ENCODE measurements at regions not wholly inside any gene's neighbourhood (a gene's known extent, or its start where the extent isn't known, plus 50 kb on each side); places are given as distances from the start of the nearest gene placed in this dataset.
"Not testable (repeated sequence)": the region's sequence is repeated elsewhere in the genome, so short reads cannot be mapped to it uniquely, and the experiment has no call there.

DNA sequence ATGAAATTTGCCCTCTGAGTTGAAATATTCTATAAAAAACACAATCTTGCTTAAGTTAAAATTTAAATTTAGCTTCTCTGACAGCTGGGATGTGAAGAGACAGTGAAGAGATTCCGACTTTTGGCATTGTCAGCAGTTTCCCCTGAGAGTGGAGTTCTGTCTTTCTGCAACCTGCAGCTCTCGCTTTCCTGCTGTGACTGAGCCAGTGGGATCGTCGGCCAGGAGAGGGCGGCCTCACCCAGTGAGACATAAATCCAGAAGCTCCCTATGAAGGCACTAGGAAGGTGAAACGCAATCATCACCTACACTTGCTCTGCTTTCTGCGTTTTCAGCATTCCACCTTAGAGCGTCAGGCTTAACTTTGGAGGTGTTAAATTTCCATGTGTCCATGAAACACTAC lies 75.4 kb upstream of the HNMT start:
- no peak for DNase-seq

DNA sequence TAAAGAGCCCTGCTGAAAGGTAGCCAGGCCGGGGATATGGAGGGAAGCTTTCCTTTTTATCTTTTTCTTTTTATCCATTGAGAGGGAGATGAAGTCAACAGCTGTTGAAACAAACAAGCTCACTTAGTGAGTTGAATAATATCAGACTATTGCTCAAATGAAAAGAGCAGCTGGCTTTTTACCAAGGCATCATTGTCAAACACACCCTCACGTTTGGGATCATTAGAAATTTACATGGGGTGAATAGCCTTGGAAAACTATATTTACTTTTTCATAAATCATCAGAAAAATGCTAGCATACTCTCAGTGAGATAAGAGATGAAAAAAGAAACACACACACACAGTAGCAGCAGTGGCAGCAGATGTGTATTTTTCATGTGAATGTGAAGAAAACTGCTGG lies 71.5 kb upstream of the HNMT start:
- DNase-seq, result no peak

DNA sequence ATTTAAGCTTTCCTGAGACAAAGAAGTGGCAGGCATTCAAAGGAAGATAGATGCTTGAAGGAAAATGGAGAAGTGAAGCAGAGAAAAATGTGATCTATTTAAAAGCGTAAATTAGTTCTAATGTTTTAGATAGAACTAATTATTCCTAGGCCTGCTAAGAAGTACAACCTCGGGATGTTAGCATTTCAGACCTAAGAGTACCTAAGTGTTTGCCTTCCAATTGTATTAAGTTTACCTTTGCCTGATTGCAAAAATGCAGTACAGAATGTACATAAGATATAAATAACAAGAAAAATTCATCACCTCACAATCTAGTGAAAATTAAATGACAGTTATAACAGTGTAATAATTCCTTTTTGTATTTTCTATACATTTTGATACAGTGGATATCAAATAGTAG lies 71.1 kb upstream of the HNMT start:
- DNase-seq, result no peak

DNA sequence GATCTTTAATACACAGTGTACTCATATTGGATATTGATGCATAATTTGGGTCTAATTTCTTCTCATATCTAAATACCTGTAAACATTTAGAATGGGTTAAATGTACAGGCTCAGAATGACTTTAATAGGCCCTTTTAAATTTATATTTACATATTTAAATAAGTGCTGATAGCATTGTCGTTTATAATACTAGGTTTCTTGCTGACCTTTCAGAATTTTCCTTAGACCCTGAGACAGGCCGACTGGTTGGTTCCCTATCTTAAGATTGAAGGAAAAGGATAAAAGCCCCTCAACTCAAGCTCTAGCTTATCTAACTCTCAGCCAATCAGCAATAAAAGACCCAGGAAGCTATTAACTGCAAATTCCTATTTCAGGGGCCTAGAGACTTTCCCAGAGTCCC lies 67.8 kb upstream of the HNMT start:
- DNase-seq, result no peak

DNA sequence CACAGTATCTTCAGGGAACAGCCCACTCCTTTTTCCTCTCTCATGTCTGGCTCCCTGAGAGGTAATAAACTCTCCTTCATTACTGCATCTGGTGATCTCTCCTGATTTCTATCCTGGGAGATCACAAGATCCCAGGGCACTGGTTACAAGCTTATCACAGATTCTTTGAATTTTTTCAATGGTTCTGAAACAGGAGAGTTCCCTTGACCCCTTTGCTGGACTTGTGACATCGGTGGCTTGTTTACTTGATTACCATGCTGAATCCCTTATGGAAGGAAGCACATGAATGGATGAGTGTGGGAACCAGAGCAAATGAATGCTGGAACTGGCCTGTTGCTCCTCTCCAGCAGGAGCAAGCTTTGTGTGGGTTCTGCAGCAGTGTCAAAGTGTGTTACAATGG lies 67.2 kb upstream of the HNMT start:
- DNase-seq, result no peak

DNA sequence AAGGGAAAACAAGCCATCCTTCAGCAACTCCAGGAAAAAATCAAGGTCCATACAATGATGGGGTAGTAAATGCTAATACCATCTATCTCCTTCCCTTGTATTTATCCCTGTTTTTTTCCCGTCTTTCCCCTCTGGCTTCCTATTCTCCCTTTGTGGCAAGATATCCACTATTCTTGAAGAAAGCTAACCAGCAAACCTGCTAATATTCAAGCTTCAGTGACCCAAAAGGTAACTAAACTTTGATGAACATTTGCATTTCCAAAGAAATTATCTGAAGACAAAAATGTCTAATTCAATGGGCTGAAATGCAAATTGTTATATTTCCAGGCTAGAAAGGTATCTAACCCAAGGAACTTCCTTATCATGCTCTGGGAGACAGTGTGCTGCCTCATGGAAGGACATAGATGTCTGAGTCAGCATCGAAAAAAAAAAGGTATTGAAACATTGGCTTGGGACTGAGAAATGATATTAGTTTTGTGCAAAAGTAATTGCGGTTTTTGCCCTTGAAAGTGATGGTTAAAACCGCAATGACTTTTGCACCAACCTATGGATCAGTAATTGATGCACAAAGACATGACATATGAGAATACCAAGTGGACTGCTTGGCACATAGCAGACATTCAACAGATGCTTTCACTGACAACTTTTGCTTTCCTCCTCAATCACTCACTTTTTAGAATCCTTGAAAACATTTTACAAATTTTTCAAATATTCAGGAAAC lies 63.7 kb upstream of the HNMT start:
- DNase-seq, result no peak

DNA sequence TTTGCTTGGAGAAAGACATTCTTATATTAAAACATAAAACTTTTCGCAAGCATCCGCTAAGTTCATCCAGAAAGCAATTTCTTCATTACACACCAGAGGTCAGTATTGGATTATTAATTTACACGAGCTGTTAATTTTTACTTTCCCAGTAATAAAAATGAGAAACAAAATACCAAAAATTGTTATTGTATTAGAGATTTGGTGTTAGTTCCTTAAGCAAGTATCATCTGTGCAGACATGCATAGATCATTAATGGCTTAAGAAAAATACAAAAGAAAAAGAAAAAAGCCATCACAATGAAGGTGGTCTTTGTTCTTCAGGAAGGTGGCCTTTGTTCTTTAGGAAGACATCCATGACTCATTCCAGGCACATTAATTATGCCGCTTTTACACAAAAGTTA lies 53.6 kb upstream of the HNMT start:
- DNase-seq, result no peak

DNA sequence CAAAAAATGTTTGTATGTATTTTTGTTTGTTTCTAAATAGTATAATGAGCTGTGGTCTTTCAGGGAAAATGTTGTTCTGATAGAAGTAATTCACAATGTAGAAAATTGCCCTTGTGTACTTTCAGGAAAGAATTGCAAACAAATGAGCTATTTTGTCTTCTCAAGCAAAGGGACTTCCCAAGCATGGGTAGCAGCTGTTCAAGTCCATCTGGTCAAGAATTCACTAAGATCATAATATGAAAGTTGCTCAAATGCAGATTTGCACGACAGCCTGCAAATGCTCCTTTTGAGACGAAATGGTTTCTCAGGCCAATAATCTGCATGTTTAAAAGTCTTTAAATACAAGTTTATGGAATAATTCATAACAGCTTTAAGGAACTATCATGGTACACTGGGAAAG lies 51.9 kb upstream of the HNMT start:
- DNase-seq, result no peak

DNA sequence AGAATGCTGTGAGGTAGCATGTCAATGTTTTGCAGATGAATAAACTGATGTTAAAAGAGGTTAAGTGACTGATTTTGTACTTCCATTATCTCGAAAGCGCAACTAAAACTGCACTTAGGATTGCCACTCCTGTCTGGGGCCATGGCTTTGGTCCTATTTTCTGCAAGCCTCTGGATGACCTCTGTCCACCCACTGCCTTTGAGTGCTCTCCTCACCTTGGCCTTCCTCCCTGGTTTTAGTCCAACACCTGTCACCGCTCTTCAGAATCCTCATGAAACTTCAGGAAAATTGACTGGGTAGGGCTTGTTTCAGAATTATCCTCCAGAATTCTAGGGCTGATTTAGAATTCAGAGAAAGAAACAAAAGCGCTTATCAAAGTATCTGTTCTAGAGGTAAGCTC lies 51.1 kb upstream of the HNMT start:
- no peak for DNase-seq

DNA sequence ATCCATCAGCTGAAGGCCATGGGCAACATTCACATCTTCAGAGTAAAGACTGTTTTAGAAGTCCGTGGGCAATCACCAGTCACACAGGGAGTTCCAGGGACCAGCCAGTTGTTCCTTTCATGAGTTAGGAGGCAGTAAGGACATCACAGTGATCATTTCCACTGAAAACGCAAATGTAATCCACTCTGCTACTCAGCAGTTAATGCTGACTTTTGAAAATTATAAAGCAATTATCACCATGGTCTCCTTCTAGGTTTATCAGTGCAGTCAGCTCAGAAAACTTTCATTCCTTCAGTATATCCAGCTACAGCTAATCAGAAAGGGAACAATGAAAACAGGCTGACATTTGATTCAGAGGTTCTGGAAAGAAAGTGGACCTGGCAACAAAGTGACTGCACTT lies 50.6 kb upstream of the HNMT start:
- not testable (repeated sequence) for DNase-seq
